ENCODE measurements at regions not wholly inside any gene's neighbourhood (a gene's known extent, or its start where the extent isn't known, plus 50 kb on each side); places are given as distances from the start of the nearest gene placed in this dataset.
"Not testable (repeated sequence)": the region's sequence is repeated elsewhere in the genome, so short reads cannot be mapped to it uniquely, and the experiment has no call there.

- no peak for DNase-seq (ENCODE audit: low read depth in 1 of 2, low spot score in 1 of 2)
These were observed 1012.3 kb downstream of the ZPLD1 start for GRCh38 chr3:103446953-103447629.

DNA sequence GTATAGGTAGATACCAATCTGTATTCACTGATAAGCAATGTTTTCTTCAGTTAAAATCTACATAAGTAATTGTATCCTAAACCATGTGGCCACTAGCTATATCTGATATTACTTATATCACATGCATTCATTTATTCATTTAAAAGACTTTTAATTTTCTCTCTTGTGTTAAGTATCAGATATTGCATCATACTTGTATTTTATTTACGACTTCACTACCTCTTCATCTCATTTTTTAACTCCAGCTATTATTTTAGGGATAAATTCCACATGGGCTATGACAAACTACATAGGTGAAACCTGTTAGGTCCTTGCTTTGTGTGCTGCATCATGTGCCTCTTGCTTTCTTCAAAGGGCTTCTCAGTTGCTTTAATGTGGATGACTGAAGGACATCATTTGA is 1018.3 kb downstream of the ZPLD1 start:
- DNase-seq (ENCODE audit: low read depth in 1 of 2, low spot score in 1 of 2) = no peak

DNA sequence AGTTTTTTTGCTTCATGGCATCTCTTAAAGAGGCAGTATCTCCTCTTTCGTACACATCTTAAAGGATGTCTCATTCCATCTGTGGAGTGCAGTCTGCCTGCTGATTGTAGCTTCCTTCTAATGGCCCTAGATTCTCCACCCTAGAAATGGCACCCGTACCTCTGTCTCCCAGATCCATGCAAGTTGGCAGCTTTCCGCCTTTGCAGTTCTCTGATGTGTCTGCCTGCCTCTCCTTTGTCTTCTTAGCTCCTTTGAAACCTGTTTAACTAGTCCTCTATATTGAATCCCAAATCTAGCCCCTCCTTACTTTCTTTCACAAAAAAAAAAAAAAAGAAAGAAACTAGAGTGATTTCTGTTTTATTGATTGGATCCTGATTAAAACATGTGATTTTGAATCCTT is 1025.0 kb downstream of the ZPLD1 start:
- no peak for DNase-seq (ENCODE audit: low read depth in 1 of 2, low spot score in 1 of 2)

- DNase-seq (ENCODE audit: low read depth in 1 of 2, low spot score in 1 of 2) = no peak
These were observed 1035.7 kb downstream of the ZPLD1 start for GRCh38 chr3:103470498-103470897.

GRCh38 chr3:103494011-103494410 is 1059.2 kb downstream of the ZPLD1 start:
- no peak for DNase-seq (ENCODE audit: low read depth in 1 of 2, low spot score in 1 of 2)

DNA sequence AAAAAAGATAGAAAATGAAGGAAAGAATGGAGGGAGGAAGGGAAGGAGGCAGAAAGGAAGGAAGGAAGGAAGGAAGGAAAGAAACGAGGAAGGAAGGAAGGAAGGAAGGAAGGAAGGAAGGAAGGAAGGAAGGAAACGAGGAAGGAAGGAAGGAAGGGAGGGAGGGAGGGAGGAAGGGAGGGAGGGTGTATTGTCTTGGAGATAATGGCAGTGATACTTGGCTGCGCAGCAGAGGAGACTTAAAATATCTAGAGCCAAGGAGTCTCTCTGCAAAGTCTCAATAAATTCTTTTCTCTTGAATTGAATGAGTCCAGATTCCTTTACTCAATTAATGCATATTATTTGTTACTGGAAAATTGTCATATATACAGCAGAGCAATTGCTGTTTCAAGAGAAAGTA is 1059.7 kb downstream of the ZPLD1 start:
- no peak for DNase-seq (ENCODE audit: low read depth in 1 of 2, low spot score in 1 of 2)

GRCh38 chr3:103495186-103495585 is 1060.4 kb downstream of the ZPLD1 start:
- no peak for DNase-seq (ENCODE audit: low read depth in 1 of 2, low spot score in 1 of 2)

GRCh38 chr3:103499132-103499900 is 1064.5 kb downstream of the ZPLD1 start:
- DNase-seq (ENCODE audit: low read depth in 1 of 2, low spot score in 1 of 2) = no peak

- DNase-seq (ENCODE audit: low read depth in 1 of 2, low spot score in 1 of 2) = no peak
These were observed 1065.2 kb downstream of the ZPLD1 start for GRCh38 chr3:103499967-103500366.

- DNase-seq (ENCODE audit: low read depth in 1 of 2, low spot score in 1 of 2) = no peak
These were observed 1075.9 kb downstream of the ZPLD1 start for GRCh38 chr3:103510760-103511159.

DNA sequence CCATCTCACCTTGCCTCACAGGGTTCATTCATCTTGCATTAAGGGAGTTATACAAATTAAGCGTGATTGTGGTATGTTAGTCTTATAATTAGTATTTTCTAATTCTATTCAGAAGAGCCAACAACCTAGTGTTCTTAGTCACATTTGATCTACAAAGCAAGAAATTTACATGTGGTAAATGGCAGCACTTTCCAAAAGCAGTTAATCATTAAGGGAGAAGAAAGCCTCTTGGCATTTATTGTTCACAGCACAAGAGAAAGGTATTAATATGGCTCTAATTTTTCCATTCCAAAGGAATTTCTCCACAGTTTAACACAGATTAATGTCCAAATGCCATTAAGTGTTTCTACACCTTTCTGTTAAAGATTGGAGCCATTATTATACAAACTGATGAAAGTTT is 1077.1 kb downstream of the ZPLD1 start:
- no peak for DNase-seq (ENCODE audit: low read depth in 1 of 2, low spot score in 1 of 2)

DNA sequence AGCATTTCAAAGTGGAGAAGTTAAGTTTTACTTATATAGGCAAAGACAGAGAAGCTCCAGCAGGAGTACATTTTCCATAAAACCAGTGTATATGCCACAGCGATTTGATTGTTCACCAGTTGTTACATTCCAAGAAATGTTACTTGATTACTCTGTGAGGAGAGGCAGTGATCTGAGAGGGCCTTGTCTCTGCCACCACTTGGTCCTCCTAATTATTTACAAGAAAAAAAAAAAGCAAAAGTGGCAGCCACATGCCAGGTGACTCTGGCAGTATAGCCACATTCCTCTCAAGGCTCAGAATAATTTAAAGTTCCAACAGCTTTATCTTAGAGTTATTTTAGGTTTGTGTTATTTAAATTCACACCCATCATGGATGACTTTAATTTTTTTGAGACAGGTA is 1077.8 kb downstream of the ZPLD1 start:
- no peak for DNase-seq (ENCODE audit: low read depth in 1 of 2, low spot score in 1 of 2)

DNA sequence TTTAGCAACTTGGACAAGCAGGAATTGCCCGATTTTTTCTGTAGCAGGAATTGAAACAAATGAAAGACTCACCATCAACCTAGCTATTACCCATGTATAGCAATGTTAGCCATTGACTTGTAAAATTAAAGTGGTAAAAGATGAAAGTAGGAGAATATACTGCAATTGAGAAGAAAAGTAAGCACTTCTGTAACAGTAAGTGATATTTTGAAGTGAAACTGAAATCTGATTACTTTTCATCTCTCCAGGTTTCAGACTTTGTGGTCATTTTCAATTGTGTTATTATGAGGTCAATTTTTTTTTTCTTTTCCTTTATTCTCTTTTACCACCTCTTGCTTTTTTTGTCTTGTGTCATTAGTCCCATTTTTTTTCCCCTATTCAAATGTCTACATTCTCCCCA is 1078.2 kb downstream of the ZPLD1 start:
- DNase-seq (ENCODE audit: low read depth in 1 of 2, low spot score in 1 of 2) = no peak

- DNase-seq (ENCODE audit: low read depth in 1 of 2, low spot score in 1 of 2) = no peak
These were observed 1080.3 kb downstream of the ZPLD1 start for GRCh38 chr3:103515116-103515515.

DNA sequence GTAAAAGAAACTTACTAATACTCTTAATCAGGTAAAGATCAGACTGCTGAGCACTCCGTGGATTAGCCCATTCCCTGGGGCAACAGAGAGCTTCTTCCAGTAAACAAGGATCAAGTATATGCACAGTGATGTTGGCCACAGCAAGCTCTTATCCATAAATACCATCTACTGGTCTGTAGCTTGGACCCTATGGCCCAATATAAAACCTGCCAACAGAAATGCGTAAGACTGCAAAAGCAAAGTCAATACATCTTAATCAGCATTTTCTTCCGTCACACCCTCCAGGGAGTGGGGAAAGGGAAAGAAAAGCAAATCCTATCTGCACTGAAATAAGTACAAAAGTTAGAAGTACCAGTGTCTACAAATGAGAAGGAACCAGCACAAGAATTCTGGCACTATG is 1082.1 kb downstream of the ZPLD1 start:
- no peak for DNase-seq (ENCODE audit: low read depth in 1 of 2, low spot score in 1 of 2)

DNA sequence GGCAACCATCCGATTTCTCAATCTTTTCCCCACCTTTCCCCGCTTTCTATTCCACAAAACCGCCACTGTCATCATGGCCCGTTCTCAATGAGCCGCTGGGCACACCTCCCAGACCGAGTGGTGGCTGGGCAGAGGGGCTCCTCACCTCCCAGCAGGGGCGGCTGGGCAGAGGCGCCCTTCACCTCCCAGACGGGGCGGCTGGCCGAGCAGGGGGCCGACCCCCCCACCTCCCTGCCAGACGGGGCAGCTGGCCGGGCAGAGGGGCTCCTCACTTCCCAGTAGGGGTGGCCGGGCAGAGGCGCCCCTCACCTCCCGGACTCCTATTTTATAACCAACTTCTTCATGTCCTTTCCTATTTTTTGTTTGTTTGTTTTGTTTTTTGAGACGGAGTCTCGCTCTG is 1096.5 kb downstream of the ZPLD1 start:
- DNase-seq (ENCODE audit: low read depth in 1 of 2, low spot score in 1 of 2) = not testable (repeated sequence)

DNA sequence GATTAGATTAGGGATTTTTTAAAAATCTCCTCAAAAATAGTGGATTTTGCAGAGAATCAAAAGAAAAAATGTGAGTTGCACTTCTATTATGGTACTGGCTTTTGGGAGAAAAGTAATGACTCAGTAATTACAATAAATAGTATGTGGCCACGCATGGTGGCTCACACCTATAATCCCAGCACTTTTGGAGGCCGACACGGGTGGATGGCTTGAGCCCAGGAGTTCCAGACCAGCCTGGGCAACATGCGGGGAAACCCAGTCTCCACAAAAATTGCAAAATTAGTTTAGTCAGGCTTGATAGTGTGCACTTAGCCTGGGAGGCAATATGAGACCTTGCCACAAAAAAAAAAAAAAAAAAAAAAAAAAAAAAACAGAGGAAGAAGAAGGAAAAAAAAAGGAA is 1098.2 kb downstream of the ZPLD1 start:
- no peak for DNase-seq (ENCODE audit: low read depth in 1 of 2, low spot score in 1 of 2)

- DNase-seq (ENCODE audit: low read depth in 1 of 2, low spot score in 1 of 2) = no peak
These were observed 1119.6 kb downstream of the ZPLD1 start for GRCh38 chr3:103554451-103554850.

- not testable (repeated sequence) for DNase-seq (ENCODE audit: low read depth in 1 of 2, low spot score in 1 of 2)
These were observed 1129.3 kb downstream of the ZPLD1 start for GRCh38 chr3:103564116-103564515.

DNA sequence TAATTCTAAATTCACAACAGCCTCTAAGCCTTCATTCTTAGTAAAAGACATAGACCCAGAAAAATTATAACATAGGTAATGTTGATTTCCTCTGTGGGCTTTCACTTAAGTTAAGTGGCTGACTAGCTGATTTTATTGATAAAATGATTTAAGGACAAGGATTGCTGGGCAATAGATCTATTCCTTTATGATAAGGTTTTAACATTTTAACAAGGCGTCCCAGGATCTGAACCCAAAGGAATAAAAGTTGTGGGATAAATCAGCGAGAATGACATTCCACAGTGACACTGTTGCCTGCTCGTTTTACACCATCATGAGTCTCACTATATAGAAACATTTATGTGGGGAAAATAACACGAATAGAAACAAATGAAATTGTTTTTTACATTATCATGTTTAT is 1151.0 kb downstream of the ZPLD1 start:
- no peak for DNase-seq (ENCODE audit: low read depth in 1 of 2, low spot score in 1 of 2)

- no peak for DNase-seq (ENCODE audit: low read depth in 1 of 2, low spot score in 1 of 2)
These were observed 1155.0 kb downstream of the ZPLD1 start for GRCh38 chr3:103589770-103590169.

- no peak for DNase-seq (ENCODE audit: low read depth in 1 of 2, low spot score in 1 of 2)
These were observed 1166.0 kb downstream of the ZPLD1 start for GRCh38 chr3:103600844-103601243.

DNA sequence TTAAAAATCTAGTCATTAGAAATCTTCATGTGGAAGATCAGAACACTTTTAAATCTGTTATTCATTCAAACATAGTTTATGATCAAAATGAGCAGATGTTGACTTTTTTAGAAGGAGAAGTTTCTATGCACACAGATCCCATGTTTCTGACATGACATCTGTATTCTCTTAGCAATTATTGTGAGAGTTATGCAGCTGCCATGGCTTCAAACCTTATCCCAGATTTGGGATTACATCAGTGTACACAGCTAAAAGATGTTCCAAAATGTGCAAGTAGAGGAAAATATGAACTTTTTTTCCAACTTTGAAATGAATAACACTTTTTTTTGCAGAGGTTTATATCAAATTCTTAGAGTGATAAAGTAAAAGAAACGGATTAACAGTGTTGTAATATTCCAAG is 1166.9 kb downstream of the ZPLD1 start:
- DNase-seq (ENCODE audit: low read depth in 1 of 2, low spot score in 1 of 2) = no peak

Measured in stimulated activated CD4-positive, alpha-beta T cell treated with anti-CD3 and anti-CD28 coated beads, Interleukin-15, amount 100 ng/mL, for 1 hour (primary cell).